Erythroblast (primary cell): ENCODE measurements at regions not wholly inside any gene's neighbourhood (a gene's known extent, or its start where the extent isn't known, plus 50 kb on each side); places are given as distances from the start of the nearest gene placed in this dataset.
"Not testable (repeated sequence)": the region's sequence is repeated elsewhere in the genome, so short reads cannot be mapped to it uniquely, and the experiment has no call there.

Experiments
- GATA1 ChIP-seq: IDR thresholded peaks from 2 replicates; pipeline ENCODE4 v1.6.1; 2011; ENCODE audit warnings: low read depth, mild to moderate bottlenecking, control low read depth, low read length, moderate library complexity
- POLR2A ChIP-seq: IDR thresholded peaks from 2 replicates; pipeline ENCODE4 v1.6.1; 2011; ENCODE audit warnings: mild to moderate bottlenecking, low read length

DNA sequence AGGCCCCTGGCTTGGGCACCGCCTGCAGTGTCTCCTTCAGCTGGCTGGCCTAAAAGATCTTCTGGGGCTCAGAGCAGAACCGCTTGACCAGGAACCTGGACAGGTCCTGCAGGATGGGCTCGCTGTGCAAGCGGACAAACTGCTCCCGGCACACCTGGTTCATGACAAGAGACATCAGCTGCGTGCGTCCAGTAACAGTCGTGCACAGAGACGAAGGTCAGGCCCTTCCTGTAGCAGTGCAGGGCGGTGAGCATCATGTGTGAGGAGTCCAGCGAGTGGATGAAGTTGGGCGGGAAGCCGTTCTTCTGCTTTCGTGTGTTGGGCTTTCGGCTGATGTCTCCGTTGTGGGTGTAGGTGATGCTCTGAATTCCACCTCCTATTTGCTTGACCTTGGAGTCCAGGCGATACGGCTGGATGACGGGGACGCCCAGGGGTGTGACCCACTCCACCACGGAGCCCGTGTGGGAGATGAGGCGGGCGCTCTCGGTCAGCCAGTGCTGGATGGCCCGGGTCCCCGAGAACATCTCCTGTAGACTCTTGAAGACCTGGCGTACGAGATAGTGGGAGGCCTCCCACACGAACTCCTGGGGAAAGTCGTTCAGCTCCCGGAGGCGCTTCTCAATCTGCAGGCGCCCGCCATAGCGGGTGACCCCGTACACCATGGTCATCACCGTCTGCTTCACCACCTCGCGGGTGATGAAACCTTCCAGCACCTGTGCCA, 72.1 kb upstream of the MED13 start:
- TF ChIP-seq POLR2A, GATA1: not testable (repeated sequence)
